HepG2 (cell line): ENCODE measurements at regions not wholly inside any gene's neighbourhood (a gene's known extent, or its start where the extent isn't known, plus 50 kb on each side); places are given as distances from the start of the nearest gene placed in this dataset.

Source experiments
- ARID2 ChIP-seq: sonication (generic); formaldehyde crosslinking; IDR thresholded peaks from 2 replicates; pipeline ENCODE4 v1.8.1; 2022; ENCODE audit warnings: mild to moderate bottlenecking, missing genetic modification reagents, borderline replicate concordance
- CBFB ChIP-seq: sonication (generic); formaldehyde crosslinking; IDR thresholded peaks from 2 replicates; pipeline ENCODE4 v1.4.0; 2020; ENCODE audit warnings: missing genetic modification reagents
- FOSL1 ChIP-seq: sonication (generic); formaldehyde crosslinking; IDR thresholded peaks from 2 replicates; pipeline ENCODE4 v1.9.0; 2021; ENCODE audit warnings: missing genetic modification reagents, borderline replicate concordance
- HHEX ChIP-seq: IDR thresholded peaks from 2 replicates; pipeline ENCODE4 v1.6.1; 2016; ENCODE audit warnings: control low read depth
- HNF1A ChIP-seq, 2 experiments: sonication (generic) in 1 of 2; formaldehyde crosslinking in 1 of 2; IDR thresholded peaks; 2 replicates each; pipeline versions ENCODE4 v1.4.0 to v1.6.1; 2016 to 2020; ENCODE audit warnings: borderline replicate concordance in 1 of 2, low read depth in 1 of 2, mild to moderate bottlenecking in 1 of 2, missing genetic modification reagents in 1 of 2
- MXD3 ChIP-seq: IDR thresholded peaks from 2 replicates; pipeline ENCODE4 v1.6.1; 2016; ENCODE audit warnings: mild to moderate bottlenecking, missing biosample characterization, missing genetic modification reagents
- PAXIP1 ChIP-seq: sonication (generic); formaldehyde crosslinking; conservative IDR thresholded peaks from 2 replicates; pipeline ENCODE4 v1.4.0; 2020; ENCODE audit warnings: mild to moderate bottlenecking, missing genetic modification reagents, moderate library complexity
- PHF21A ChIP-seq: sonication (generic); formaldehyde crosslinking; IDR thresholded peaks from 2 replicates; pipeline ENCODE4 v1.5.0; 2020; ENCODE audit warnings: mild to moderate bottlenecking, missing genetic modification reagents
- PRDM10 ChIP-seq: sonication (generic); formaldehyde crosslinking; IDR thresholded peaks from 2 replicates; pipeline ENCODE4 v1.4.0; 2020; ENCODE audit warnings: low read depth, missing genetic modification reagents
- TBX2 ChIP-seq: sonication (generic); formaldehyde crosslinking; IDR thresholded peaks from 2 replicates; pipeline ENCODE4 v1.5.0; 2020; ENCODE audit warnings: missing genetic modification reagents, mild to moderate bottlenecking, borderline replicate concordance
- ZNF253 ChIP-seq: sonication (generic); formaldehyde crosslinking; IDR thresholded peaks from 2 replicates; pipeline ENCODE4 v1.8.0; 2022; ENCODE audit warnings: mild to moderate bottlenecking, missing genetic modification reagents, borderline replicate concordance
- ZNF326 ChIP-seq: sonication (generic); formaldehyde crosslinking; IDR thresholded peaks from 2 replicates; pipeline ENCODE4 v1.4.0; 2020; ENCODE audit warnings: missing genetic modification reagents, borderline replicate concordance
- ZNF431 ChIP-seq: sonication (generic); formaldehyde crosslinking; IDR thresholded peaks from 2 replicates; pipeline ENCODE4 v1.9.0; 2022; ENCODE audit warnings: missing genetic modification reagents, low read depth, mild to moderate bottlenecking, borderline replicate concordance
- ZNF574 ChIP-seq: sonication (generic); formaldehyde crosslinking; IDR thresholded peaks from 2 replicates; pipeline ENCODE4 v1.4.0; 2020; ENCODE audit warnings: missing genetic modification reagents

- no peak for TF ChIP-seq ZNF574 (CRISPR knock-in tag)
- no peak; the same call in 1 of the 2 replicates for TF ChIP-seq FOSL1 (CRISPR knock-in tag)
- TF ChIP-seq ZNF253 (CRISPR knock-in tag) = no peak
- no peak for TF ChIP-seq HHEX
- no peak for TF ChIP-seq ZNF431 (CRISPR knock-in tag)
- no peak for TF ChIP-seq PHF21A
- no peak for TF ChIP-seq MXD3 (CRISPR knock-in tag)
- no peak for TF ChIP-seq HNF1A (IDR thresholded peaks at IDR 0.05; ENCODE audit: low read depth)
- TF ChIP-seq HNF1A (CRISPR knock-in tag; IDR thresholded peaks at IDR 0.05; ENCODE audit: borderline replicate concordance) = no peak
- TF ChIP-seq TBX2 (CRISPR knock-in tag) = peak; percentile 38; the same call in 1 of the 2 replicates
- TF ChIP-seq ARID2 = no peak
- no peak for TF ChIP-seq CBFB
- TF ChIP-seq PAXIP1 (CRISPR knock-in tag) = peak; percentile 40
- no peak for TF ChIP-seq ZNF326 (CRISPR knock-in tag)
- no peak for TF ChIP-seq PRDM10 (CRISPR knock-in tag)
These were observed 151.4 kb upstream of the STX18 start (continued) for GRCh38 chr4:4693258-4693657.
